Right lung (tissue), 2 donors: ENCODE measurements at regions not wholly inside any gene's neighbourhood (a gene's known extent, or its start where the extent isn't known, plus 50 kb on each side); places are given as distances from the start of the nearest gene placed in this dataset.
"Not testable (repeated sequence)": the region's sequence is repeated elsewhere in the genome, so short reads cannot be mapped to it uniquely, and the experiment has no call there.

Source experiments
- DNase-seq, 2 donors: peaks; one replicate each; pipeline ENCODE4 v3.0.0-alpha.2; 2013

- DNase-seq: no peak
These were observed 78.8 kb downstream of the SOX1 start for GRCh38 chr13:112145551-112146360.

DNA sequence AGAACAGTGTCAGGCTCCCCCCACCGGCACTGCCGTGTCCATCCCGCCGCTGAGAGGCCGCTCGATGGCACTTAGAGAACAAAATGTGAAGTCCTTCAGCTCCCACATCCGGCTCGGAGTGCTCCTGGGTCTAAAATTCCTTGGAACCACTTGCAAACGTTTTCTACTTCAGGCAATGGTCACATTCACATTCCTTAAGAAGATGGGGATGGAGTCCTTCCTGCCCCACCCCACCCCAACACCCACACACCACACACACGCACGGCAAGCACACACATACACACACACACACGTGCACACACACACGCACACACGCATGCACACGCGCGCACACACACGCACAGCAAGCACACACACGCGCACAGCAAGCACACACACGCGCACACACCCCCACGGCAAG lies 83.4 kb downstream of the SOX1 start:
- peak; percentile 14 to 23 for DNase-seq

DNA sequence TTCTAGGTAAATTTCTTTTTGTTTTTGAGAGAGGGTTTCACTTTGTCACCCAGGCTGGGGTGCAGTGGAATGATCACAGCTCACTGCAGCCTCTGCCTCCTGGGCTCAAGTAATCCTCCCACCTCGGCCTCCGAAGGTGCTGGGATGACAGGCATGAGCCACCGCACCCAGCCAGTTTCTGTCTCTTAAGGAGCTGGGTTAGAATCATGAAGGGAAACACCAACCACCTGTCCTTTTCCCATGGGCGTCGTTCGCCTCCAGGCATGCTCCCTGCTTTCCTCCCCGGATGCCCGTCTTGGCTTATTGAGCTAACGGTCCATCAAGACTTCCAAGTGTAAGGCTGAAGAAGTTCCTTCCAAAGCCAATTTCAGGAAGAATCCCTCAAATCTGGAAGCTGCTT lies 85.9 kb downstream of the SOX1 start:
- DNase-seq: no peak

DNA sequence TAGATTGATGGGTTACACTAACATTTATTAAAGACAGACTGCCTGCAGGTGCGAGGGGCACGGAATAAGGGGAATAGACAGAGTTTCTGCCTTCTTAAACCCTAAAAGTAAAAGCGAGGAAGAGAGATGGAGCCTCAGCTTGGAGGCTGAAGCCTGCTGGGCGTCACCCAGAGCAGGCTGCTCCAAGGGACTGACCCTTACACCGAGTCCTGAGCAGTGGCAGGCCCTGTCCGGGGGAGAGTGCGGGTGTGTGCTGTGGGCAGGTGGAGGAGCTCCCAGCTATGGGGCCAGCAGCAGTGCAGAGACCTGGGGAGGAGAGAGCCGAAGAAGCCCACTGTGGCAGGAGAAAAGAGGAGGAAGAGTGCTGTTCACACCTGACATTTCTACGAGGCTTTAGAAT lies 86.4 kb downstream of the SOX1 start:
- no peak for DNase-seq

DNA sequence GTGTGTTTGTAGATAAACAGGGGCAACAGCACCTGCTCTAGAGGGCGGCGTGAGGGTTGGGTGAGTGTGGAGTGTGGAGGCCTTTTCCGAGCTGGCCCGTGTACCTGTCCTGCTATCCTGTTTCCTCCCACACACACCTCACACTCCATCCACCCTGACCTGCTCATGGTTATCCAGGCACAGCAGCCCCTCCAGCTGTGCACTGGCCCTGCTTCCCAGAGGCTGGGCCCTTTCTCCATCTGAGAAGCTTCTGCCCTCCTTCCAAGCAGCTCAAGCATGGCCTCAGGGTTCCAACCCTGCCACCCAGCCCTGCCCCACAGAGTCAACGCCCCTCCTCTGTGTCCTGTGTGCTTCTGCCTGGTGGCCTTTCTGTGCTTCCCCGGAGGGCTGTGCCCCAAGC lies 86.9 kb downstream of the SOX1 start:
- DNase-seq: no peak

DNA sequence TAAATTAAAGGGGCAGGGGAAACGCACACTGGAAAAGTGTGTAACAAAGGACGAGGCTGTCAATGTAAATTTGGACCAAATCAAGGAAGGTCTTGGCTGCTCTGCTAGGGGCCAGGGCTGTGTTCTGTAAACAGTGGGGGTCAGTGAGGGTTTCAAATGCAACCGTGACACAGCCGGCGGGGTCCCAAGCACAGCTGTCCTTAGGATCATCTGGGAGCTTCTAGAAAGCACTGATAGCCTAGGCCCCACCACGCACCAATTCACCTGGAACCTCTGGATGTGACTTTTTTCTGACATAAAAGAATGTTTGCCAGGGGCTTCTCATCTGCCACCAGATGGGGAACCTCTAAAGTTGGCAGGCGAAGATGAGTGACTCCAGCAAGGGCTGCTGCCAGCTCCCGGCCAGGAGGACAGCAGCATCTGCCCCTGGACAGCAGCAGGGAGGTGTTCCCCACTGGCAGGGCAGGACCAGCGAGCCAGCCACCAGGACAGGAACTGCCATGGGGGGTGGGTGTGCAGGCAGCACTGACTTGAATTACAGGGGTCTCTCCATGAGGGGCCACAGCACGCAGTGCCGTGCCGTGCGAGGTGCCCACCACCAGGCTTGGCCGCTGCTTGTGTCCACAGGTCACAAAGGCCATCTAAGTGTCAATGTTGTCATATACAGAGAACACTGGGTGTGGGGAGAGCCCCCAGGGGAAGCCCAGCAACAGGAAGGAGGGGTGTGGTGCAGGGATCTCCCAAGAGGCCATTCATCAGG lies 87.5 kb downstream of the SOX1 start:
- no peak for DNase-seq

- DNase-seq: no peak
These were observed 92.0 kb downstream of the SOX1 start for GRCh38 chr13:112158961-112159360.

- DNase-seq: no peak
These were observed 92.9 kb downstream of the SOX1 start for GRCh38 chr13:112159575-112160547.

- no peak for DNase-seq
These were observed 93.6 kb downstream of the SOX1 start for GRCh38 chr13:112160558-112160957.

- no peak for DNase-seq
These were observed 94.8 kb downstream of the SOX1 start for GRCh38 chr13:112161521-112162301.

DNA sequence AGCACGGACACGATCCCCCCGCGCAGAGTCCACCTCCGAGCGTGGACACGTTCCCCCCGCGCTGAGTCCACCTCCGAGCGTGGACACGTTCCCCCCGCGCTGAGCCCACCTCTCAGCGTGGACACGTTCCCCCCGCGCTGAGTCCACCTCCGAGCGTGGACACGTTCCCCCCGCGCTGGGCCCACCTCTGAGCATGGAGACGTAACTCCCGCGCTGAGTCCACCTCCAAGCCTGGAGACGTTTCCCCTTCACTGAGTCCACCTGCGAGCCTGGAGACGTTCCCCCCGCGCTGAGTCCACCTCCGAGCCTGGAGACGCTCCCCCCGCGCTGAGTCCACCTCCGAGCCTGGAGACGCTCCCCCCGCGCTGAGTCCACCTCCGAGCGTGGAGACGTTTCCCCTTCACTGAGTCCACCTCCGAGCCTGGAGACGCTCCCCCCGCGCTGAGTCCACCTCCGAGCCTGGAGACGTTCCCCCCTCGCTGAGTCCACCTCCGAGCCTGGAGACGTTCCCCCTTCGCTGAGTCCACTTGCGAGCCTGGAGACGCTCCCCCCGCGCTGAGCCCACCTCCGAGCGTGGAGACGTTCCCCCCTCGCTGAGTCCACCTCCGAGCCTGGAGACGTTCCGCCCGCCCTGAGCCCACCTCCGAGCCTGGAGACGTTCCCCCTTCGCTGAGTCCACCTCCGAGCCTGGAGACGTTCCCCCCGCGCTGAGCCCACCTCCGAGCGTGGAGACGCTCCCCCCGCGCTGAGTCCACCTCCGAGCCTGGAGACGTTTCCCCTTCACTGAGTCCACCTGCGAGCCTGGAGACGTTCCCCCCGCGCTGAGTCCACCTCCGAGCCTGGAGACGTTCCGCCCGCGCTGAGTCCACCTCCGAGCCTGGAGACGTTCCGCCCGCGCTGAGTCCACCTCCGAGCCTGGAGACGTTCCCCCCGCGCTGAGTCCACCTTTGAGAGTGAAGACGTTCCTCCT lies 97.0 kb downstream of the SOX1 start:
- DNase-seq: not testable (repeated sequence)

- no peak for DNase-seq
These were observed 98.8 kb downstream of the SOX1 start for GRCh38 chr13:112165712-112166111.

DNA sequence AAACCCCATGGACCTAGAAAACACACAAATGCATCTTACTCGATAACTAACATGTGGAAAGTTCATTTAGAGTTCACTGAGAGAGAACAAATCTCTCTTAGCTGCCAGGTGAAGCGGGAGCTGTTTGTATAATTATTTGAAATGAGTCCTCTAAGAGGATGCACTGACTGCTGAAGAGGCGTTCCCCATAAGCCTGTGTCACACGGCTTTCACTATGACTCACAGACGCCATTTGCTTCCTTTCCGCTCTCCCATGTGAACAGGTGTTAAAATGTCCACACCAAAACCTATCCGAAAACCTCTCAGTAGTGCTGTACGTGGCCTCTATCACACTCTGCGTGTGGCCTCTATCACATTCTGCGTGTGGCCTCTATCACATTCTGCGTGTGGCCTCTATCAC lies 101.8 kb downstream of the SOX1 start:
- DNase-seq: no peak

DNA sequence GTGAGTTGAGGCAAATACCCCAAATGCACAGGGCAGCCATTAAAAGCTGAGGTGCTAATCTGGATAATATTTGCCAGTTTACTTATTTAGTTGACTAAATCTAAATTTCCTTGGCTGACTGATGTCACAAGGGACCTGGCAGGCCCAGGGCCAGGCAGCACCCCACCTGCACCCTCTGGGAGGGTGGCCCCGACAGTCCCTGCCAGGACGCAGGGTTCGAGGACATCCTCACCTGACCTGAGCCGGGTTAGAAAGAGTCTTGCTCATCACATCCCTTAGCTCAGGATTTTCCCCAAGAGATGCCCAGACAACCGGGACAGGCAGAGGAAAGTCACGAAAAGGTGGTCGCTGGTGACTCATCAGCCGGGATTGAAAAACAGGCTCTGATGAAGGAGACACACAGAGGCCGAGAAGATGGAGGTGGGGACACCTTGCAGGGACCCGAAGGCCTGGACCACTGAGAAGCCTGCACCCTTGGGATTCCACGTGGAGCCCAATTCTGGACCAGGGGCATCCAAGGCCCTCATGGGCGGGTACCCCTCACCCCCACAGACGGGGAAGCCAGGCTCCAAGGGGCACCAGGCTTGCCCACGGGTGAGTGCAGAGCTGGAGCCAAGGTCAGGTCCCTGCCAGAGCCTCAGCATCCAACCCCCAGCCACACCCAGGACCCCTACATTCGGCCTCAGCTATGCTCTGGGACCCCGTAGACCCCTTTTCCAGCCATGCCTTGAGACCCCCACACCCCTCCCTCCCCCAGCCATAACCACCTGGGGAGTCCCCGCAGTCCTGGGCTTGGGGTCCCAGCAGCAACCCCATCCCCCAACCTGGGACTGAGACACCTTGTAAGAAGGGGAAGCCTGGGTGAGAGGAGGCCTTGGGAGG lies 103.2 kb downstream of the SOX1 start:
- no peak for DNase-seq

- no peak for DNase-seq
These were observed 104.0 kb downstream of the SOX1 start for GRCh38 chr13:112170823-112171569.

GRCh38 chr13:112171570-112171965 lies 104.6 kb downstream of the SOX1 start:
- no peak for DNase-seq

DNA sequence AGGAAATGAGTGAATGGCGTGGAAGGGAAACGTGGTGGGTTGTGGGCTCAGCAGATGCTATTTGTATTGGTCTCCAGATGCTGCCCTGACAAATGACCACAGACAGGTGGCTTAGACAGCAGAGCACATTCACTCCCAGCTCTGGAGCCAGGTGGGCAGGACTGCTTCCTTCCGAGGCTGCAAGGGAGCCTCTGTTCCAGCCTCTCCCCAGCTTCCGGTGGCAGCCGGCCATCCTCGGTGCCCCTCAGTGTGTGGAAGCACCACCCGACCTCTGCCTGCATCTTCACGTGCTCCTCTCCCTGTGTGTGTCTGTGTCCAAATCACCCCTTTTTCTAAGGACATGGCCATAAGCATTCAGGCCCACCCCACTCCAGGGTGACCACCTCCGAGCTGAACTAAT lies 105.1 kb downstream of the SOX1 start:
- no peak for DNase-seq

GRCh38 chr13:112172641-112173251 lies 105.8 kb downstream of the SOX1 start:
- DNase-seq: no peak
